ENCODE measurements at regions not wholly inside any gene's neighbourhood (a gene's known extent, or its start where the extent isn't known, plus 50 kb on each side); places are given as distances from the start of the nearest gene placed in this dataset.
"Not testable (repeated sequence)": the region's sequence is repeated elsewhere in the genome, so short reads cannot be mapped to it uniquely, and the experiment has no call there.

DNA sequence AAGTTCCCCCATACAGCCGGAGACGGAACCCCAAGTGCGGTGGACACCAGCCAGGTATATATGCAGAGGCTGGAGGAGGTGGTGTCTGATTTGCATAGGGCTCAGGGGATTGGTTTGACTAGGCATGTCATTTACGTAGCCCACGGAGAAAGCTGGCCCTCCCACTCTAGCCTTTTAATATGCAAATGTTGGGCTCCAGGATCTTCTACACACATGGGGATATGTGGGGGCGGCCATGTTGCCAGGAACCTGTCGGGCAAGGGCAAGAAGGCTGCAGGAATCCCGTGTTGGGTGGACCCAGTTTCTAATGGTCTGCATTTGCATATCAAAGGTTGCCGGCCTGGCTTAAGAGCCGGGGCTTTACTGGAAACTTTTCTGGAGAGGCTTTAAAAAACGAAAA is 57.4 kb downstream of the FTHL17 start:
- DNase-seq = not testable (repeated sequence)

DNA sequence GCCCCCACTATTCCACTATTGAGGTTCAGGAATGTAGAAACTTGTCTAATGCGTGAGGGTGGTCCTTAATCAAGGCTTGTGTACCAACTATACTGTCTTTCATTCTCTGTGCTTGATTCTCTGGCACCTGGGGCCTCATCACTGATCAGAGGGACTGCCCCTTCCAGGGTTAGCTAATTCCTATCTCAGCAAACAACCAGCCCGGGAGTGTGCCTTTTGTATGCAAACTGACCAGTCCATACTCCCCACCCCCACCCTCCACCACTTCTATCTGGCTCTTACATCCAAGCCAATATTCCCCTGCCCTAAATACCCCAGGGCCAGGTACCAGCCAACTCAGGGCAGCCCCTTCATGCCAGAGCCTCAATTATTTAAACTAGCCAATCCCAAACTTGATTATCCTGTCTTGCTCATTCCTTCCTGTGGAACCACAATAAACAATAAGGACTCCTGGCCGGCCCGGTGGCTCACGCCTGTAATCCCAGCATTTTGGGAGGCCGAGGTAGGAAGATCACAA is 59.3 kb downstream of the FTHL17 start:
- DNase-seq = no peak

DNA sequence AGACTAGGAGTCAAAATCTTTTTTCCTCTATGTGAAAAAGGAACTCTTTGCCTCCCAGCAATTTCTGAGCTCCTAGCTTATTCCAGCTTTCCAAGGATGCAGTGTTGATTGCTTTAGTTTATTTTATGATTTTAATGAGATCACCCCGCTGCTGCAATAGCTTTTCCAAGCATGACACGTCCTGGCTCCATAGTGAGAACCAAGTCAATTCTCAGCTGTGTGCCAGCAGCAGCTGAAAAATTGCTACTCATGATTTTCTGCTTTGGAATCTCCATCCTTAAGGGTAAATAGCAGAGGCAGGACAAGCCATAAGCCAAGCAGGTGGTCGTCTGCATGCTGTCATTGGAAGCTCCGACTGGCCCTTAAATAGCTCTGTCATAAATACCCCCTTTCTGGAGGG is 64.5 kb downstream of the FTHL17 start:
- DNase-seq = no peak

DNA sequence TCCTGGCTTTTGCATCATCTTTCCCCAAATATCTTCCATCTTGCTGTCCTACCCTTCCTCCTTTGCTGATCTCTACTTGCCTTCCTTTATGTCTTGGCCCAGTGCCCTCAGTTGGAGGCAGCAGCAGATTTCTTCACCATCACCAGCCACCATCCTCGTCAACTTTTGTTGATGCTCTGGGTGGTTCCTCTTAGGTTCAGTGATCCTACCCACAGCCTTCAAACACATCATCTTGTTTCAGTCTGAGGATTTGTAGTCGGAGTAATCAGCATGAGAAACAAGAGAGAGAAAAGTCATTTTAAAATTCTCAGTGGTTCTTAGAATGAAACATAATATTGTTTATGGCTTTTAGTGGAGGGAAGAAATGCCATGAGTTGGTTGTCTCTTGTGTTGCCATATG is 65.8 kb downstream of the FTHL17 start:
- no peak for DNase-seq

DNA sequence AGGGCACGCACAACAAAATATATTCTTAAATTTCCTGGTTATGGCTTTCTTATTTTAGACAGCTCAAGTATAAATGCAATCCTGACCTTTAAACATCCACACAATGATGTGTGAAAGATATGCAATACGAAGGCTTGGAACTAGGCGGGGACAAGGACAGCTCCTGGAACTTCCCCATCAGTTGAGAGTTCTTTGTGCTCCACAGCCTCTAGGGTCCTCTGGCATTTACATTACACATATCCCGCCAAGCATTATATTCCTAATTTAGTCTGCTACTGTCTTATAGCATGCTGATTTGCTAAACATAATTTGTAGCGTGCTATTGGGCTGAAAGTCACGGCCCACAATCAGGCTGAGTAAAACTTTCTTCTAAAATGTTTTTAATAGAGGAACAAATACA is 74.4 kb downstream of the FTHL17 start:
- DNase-seq = no peak

DNA sequence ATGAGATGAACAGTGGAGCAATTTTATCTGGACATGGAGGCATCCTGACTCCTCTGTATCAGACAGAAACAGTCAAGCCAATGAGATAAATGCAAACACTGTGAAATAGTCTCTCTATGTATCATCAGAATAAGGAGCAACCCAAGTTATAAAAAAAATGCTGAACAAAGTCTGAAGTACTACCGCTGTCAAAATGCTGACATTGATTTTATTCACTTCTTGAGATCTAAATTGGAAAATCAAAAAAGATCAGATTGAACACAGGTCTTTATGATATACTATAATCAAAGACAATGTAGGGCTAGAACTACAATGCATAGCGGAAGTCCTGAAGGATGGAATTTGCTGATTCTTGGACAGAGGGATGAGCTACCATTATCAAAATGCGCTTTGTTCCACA is 76.1 kb downstream of the FTHL17 start:
- DNase-seq = no peak

DNA sequence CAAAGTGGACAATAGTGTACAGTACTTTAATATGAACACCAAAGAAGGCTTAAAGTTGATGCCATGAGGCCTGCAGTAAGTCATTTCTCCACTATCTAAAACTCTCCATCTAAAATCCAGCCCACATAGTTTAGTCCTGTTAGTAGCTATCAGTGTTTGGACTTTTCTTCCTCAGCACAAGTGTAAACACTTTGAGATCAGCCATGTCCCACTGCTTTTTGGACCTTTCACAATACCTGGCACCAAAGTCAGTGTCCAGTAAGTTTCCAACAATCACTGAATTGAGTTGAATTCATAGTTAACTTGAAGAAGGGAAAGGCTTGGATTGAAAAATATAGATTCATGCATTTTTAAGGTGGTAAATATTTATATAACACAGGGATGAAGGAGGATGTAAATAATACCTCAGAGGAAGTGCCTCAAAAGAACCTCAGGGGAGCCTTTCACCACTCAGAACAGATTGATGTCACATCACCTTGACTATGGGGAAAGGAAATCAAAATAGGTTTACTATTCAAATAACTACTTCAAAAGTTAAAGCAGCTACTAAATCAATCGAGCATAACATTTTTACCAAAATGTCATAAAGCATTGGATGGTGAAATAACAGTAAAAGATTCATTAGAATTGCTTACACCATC is 76.7 kb downstream of the FTHL17 start:
- DNase-seq = no peak

DNA sequence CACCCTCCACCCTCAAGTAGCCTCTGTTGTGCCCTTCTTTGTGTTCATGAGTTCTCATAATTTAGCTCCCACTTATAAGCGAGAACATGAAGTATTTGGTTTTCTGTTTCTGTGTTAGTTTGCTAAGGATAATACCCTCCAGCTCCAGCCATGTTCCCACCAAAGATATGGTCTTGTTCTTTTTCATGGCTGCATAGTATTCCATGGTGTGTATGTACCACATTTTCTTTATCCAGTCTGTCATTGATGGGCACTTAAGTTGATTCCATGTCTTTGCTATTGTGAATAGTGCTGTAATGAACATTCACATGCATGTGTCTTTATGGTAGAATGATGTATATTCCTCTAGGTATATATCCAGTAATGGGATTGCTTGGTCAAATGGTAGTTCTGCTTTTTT is 77.8 kb downstream of the FTHL17 start:
- not testable (repeated sequence) for DNase-seq

DNA sequence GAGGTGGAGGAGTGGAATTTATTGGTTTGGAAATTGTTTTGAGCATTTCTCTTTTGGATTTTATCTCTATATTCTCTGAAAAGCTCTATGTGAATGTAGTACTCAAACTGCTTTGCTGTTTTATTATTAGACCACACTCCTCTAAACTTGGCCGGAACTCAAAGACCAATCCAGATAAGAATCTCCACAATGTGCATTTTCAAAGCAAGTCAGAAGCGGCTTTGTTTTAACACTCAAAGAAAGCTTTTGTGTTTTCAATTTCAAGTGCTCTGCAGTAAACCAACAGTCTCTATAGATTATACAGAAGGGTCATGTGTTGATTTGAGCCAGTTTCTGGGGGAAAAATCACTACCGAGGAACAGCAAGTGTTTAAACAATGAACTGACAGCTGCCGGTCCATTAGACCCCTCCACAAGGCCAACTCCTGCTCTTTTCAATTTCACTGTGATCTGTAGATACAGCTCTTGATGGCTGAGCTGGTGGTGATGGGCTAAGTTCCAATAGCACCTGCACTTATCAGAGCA is 79.4 kb downstream of the FTHL17 start:
- no peak for DNase-seq

DNA sequence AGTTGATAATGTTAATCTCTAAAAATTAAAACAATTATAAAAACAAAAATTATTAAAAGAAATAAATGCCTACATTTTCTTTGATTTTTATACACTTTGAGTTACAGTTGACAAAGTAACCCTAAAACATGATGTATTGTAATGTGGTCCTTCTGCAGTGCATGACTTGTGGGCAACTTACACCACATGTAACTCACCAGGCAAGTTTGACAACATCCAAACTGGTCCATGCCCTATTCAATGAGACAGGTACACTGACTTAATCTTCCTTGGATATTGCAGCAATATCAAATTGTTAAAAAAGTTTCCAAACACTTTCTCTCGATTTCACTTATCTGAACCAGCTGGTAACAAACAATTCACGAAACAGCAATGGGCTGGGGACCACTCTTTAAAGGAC is 81.5 kb downstream of the FTHL17 start:
- no peak for DNase-seq

DNA sequence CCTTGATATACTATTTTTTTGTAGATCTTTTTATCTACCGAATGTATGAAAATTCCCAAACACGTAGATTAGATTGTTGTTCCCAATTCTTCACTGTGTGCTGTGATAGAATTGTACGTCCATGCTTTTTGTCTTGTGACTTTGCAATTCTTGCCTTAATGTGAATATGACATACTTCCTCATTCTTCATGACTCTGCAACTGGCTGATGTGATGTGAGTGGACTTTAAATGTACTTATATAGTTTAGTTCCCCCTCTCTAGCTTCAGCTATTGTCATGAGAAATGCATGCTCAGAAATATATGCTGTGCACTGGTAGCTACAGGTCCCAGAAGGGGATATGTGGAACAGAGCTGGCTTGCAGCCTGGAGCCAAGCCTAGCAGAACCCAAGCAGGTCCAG is 89.4 kb downstream of the FTHL17 start:
- no peak for DNase-seq

DNA sequence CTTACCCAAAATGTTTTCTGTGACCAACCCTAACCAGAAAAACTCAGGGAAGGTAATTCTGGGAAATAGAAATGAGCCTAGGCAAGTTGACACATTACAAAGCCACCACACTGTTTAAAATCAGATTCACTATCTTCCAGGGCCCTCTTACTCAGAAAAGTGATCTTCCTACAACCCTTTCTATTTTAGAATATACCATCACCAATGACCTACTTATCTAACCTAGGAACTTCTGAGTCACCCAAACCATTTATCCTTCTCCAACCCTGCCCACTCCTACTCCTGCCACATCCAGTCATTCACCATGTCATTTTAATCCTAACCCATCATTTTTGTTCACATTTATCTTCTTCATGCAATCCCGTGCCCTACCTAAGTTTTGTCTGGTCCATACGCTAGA is 89.9 kb downstream of the FTHL17 start:
- no peak for DNase-seq

DNA sequence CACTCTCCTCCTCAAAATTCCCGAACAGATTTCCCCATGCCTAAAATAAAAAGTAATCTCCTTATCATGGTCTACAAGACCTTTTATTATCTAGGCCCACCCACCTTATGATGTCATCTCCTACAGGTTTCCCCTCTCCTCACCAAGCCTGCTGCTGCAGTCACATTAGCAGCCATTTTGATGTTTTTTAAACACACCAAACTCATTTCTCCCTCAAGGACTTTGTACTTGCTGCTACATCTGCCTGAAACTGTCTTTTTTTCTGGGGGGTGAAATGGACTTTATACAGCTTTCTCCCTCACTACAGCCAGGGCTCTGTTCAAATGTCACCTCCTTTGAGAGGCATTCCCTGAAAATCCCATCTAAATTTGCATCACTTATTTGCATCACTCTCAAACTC is 90.2 kb upstream of the TAB3 start:
- no peak for DNase-seq

DNA sequence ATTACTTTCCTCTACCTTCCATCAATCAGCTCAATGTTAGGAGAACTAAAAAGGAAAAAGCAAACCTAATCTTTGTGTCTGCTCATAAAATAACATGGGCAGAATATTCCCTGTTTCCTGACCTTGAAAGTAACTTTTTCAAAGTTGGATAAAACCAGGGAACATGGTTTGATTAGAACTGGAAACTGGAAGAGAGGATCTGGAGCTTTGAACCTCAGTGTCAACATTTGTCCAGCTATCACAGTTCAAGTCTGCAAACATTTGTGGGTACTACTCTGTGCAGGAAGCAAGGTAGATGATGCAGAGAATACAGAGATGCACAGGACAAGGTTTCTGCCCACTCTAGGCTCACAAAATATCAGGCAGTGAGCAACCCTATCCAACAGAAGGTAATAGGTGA is 86.4 kb upstream of the TAB3 start:
- no peak for DNase-seq

DNA sequence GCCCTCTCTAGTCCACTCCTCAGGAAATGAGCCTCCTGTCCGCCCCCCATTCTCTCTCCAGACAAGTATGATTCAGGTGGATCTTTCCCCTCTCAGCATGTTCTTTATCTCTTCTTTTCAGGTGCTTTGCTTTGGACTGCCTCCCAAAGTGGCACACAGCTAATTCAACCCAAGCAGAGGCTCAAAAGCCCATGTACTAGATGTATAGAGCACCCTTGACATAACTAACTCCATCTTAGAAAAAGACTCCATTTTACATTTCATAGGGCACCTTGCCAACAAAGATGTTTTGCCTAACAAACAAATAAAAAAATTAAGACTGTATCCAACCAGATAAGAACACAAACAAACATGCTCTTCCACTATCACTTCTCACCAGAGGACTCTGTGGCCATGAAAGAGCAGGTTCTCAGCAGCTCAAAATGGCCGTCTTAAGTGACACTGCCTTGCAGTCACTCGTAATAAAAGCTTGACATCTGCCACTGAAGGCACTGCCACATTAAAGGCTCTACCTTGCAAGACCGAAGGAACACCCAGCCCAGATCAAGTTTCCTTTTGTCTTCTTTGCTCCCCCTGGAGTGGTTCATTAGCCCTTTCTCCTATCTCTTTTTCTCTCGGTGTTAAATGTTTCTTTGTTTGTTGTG is 84.9 kb upstream of the TAB3 start:
- no peak for DNase-seq

DNA sequence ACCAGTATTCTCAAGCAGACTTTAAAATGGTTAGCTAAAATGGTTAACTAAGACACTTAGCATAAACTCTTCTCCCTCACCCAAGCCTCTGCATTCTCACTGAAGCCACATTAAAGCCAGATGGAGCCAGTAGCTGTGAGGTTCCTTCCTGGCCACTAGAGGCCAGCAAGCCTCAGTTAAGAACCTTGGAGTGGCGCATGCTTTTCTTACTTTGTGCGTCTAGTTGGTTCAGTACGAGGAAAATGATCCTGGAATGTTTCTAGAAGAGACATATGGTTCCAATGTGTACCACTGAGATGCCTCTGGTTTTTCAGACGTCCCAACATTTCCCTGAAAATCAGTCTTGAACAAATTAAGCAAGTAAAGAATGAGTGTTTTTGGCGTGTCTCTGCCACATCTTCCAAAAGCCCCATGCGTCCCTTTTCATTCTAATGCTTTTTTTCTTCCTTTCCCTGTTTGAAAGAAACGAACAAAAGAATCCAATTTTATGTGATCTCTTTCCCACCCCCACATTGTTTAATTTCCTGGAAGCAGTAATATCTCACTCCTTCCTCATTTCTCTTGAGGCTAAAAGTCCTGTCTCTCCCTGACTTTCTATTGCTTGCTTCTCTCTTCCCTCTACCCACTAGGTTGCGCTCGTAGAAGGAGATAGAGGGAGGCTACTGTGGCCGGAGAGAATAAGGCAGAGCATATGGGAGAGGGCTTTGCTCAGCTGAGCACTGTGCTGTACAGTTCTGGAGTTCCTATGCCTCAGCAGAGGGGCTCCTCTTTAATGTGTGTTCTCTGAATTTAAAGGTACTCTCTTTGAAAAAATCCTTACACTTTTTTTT is 82.9 kb upstream of the TAB3 start:
- peak; percentile 12 to 50 for DNase-seq

DNA sequence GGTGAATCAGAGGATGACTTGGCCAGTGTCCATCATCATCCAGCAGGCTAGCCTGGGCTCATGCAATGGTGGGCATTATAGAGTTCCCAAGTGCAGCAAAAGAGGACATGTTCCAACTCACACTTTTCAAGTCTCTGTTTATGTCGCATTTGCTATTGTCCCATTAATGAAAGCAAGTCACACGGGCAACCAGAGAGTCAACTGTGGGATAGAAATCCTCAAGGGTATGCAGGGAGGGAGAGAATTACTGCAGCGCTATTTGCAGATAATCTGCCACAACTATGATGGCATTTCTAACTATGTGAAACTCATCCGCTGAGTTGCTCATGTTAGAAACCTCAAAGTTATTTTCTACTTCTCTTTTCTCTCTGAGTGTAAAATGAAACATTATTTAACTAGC is 78.5 kb upstream of the TAB3 start:
- DNase-seq = no peak

DNA sequence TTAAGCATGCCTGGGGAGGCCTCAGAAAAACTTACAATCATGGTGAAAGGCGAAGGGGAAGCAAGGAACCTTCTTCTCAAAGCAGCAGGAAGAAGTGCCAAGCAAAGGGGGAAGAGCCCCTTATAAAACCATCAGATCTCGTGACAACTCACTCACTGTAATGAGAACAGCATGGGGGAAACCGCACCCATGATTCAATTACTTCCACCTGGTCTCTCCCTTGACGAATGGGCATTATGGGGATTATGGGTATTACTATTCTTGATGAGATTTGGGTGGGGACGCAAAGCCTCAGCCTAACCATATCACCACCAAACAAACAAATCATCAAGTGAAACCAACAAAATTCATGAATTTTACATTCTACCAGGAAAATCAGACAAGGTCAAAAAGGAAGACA is 76.7 kb upstream of the TAB3 start:
- no peak for DNase-seq

DNA sequence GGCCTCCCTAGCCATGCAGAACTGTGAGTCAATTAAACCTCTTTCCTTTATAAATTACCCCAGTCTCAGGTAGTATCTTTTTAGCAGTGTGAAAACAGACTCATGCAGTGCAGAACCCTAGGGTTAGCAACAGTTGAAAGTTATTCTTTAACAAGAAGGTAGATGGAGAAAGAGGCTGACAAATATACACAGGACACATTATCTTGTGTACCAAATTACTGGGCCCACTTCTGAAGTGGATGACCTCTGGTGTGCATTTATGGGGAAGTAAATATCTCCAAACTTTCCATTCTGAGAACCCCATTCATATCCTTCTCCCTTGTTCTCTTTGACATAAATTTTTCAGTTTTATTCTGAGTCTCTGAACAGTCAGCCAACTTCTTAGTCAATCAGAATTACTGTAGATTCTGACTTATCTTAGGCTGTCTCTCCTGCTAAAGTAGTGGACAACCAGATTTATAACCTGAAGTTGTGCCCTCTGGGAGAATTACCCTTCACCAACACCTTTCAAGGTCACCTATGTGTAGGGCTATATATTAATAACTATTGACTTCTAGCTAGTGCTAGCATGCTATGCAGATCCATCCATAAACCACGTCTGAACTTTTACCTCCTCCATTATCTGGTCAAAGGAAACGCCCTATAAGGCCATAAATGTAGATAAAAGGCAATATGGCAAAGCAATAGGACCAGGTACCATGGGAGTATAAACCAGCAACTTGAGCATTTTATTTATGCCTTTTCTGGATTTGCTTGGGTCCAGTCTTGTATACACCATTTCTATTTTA is 72.5 kb upstream of the TAB3 start:
- DNase-seq = no peak

DNA sequence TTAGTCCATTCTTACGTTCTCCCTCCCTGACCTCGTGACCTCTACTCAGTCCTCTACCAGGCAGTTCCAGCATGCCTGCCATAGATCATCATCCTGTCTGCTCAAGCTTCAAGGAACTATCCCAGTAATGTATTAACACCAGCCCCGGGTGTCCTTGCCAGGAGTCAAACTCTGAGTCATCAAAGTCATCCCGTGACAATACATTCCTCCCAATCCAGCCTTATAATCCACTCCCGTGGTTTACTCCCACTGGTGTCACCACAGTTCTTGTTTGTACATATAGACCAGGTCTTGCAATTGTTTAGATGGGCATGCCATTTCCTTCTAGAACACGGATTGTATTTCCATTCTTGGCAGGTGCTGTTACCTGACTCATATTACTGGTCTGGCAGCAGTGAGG is 68.7 kb upstream of the TAB3 start:
- DNase-seq = no peak

DNA sequence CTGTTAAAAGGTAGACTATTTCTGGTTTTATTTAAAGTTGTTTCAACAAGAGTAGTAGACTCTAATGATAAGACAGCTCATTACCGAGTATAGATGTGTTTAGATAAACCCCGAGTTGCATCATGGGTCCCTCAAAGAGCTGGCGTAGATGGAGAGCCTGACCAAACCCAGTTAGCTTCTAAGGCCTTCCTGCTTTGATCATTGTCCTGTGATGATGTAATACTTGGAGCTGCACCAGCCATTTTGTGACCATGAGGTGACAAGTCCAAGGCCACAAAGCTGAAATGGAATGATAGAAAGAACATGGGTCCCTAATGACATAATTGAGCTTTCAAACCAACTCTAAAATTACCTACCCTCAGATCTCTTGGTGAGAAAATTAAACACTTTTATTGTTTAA is 66.6 kb upstream of the TAB3 start:
- no peak for DNase-seq

DNA sequence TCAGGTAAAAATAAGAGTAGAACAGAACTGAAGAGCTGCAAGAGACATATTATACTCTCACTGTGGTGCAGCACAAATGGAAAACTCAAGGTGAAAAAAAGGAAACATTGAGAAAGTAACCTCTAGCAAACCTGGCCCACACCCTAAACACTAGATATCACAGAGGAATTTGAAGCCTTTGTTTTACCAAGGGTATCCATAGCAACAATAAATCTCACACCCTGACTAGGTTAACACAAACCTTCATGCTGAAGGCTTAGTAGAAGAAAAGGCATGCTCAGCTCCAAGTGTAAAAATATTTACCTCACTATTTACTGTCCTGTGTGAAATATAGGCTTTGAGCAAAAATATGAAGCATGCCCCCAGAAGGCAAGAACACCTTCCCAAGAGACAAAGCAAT is 61.9 kb upstream of the TAB3 start:
- DNase-seq = no peak

DNA sequence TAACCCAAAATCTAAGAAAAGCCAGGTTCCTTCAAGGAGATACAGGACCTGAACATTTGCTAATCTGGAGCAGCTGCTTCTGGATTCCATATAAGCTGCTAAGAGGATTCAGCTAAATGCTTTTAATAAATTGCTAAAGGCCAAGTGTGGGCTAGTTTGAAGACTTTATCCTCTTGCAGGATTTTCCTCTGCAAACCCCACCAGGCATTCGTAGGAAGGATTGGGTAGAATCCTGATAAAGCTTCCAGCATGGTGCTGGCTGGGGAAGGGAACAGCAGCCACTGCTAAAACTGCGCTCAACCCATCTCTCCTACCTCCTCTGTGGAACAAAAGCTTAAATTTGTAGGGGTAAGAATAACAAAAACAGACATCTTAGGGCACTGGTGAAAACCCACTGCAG is 61.3 kb upstream of the TAB3 start:
- DNase-seq = no peak
